HG02623 (cell line): ENCODE measurements at regions not wholly inside any gene's neighbourhood (a gene's known extent, or its start where the extent isn't known, plus 50 kb on each side); places are given as distances from the start of the nearest gene placed in this dataset.
A peak's percentile ranks its signal among the peaks of the same experiment; 100 is the strongest.
"Not testable (repeated sequence)": the region's sequence is repeated elsewhere in the genome, so short reads cannot be mapped to it uniquely, and the experiment has no call there.

Experiments used
- ATAC-seq: cut with Tn5 transposase; IDR thresholded peaks from one replicate; pipeline ENCODE4 v1.9.1; 2021; ENCODE audit warnings: moderate library complexity; ENCODE audit not compliant: unreplicated experiment

GRCh38 chr12:125353002-125353401 is 287.8 kb downstream of the AACS start:
- ATAC-seq: not testable (repeated sequence)

DNA sequence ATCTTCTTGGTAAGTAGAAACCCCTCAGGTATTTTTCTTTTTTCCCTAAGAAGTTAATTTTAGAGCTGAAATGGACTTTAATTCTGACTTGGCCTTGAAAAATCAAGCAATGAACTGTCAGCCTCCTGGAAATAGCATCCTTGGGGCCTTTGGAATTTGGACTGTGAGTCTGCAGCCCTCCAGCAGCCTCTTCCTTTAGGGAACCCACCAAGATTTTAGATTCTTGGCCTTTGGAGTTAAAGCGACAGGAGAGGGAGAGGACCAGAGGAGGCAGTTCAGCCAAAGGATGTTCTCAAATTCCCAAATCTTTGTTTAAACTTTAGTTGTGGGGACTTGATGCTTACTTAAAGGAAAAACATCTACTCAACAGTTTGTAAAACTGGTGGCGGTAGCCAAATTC is 288.6 kb downstream of the AACS start:
- no peak for ATAC-seq

DNA sequence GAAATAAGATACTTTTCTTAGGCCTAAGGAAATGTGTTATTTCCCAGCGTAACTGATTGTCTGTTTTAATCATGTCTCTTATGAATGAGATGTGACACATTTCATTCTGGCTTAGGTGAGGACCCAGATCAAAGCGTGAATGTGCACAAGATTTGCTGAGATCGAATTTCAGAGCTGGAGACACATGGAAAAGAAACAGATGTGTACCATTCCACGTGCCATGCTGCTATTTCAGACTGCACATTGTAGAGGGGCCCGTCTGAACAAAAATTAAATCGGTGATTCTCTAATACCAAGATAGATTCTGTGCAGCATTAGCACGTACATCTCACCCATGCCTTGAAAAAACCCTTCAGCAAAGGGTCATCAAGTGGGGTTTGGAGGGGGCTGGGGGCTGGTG is 290.4 kb downstream of the AACS start:
- ATAC-seq: no peak

GRCh38 chr12:125356111-125356510 is 290.9 kb downstream of the AACS start:
- ATAC-seq: no peak

DNA sequence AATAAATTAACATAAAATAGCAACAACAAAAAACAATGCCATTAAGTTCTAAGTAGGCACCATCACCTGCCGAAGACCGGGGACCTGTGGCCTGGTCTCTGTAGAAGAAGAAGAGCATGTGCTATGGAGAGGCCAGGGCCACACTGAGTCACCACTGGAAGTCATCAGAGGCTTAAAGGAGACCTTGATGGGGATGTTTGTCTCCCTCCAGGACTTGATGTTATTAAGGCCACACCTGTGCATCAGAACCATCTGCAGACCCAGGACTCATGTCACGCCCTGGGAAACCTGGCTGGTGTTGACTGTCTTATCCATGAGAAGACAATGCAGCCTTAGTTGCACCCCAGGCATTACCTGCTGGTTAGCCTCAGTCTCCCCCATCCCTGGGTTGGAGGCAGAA is 292.3 kb downstream of the AACS start:
- no peak for ATAC-seq

DNA sequence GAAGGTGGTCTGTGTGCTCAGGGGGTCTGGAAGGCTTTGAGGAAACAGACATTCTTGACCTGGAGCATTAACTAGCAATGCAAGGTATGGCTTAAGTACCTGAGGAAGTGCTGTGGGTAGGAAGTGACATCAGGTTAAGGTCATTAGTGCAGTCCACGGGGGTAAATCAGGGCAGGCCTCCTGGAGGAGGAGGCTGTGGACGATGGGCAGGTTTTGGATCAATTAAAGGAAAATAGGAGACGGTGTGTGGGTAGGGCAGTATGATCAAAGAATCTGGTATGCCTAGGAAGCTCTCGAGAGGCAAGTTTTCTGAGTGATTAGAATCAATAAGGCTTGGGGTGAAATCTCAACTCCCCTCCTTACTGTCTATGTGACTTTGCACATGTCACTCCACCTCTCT is 295.3 kb downstream of the AACS start:
- ATAC-seq: no peak

- ATAC-seq: no peak
Measured at GRCh38 chr12:125371033-125371432, 305.8 kb downstream of the AACS start.

- ATAC-seq: no peak
Measured at GRCh38 chr12:125372085-125372484, 306.9 kb downstream of the AACS start.

GRCh38 chr12:125373375-125373774 is 308.1 kb downstream of the AACS start:
- no peak for ATAC-seq

GRCh38 chr12:125376422-125376821 is 311.2 kb downstream of the AACS start:
- ATAC-seq: no peak

DNA sequence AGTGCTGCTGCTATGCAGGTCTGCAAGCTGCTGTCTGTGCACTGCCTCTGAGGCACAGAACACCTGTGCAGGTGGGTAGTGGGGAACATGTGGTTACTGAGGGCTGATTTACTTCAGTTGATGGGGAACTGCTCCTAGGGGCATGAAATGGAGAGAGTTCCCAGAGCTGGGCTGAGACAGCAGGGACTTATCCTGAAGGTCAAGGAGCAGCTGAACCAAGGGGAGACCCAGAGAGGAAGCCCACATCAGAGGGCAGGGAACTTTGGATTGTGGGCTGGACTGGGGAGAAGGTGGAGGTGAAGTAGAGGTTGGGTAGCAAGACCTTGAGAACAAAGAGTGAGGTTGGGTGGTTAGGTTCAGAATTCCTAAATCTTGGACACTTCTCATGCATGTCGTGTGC is 311.9 kb downstream of the AACS start:
- no peak for ATAC-seq

DNA sequence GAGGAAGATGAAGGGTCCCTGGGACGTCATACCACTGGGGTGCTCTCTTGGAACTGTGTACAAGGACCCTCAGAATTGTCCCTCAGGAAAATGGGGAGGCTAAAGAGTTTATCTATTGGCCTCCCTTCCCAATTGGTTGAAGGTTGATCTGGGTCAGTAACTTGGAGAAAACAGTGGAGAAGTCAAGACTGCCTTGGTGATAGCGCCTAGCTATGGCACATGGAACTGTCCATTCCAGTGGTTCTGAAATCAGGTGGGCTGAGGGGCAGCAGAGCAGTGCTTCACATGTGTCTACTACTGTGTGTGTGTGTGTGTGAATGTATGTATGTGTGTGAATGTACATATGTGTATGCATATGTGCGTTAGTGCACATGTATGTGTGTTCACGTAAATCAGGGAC is 316.1 kb downstream of the AACS start:
- no peak for ATAC-seq

GRCh38 chr12:125382926-125383325 is 317.7 kb downstream of the AACS start:
- no peak for ATAC-seq

DNA sequence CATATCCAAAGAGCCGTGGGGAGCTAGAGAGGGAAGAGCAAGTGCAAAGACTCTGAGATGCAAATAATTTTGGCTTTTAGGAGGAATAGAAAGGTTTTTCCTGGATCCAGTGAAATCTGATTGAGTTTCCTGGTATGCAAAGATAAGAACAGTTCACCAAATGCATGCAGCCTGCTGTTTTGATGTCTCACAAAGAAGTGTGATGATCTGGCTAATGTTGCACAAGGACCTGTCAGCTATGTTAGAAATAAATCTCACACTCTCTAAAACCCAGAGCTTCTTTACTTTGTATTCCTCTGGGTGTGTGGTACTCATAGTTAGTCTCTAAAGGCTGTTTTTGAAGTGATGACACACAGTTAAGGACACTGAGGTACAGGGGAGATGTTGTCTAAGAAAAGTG is 321.4 kb downstream of the AACS start:
- ATAC-seq: no peak

DNA sequence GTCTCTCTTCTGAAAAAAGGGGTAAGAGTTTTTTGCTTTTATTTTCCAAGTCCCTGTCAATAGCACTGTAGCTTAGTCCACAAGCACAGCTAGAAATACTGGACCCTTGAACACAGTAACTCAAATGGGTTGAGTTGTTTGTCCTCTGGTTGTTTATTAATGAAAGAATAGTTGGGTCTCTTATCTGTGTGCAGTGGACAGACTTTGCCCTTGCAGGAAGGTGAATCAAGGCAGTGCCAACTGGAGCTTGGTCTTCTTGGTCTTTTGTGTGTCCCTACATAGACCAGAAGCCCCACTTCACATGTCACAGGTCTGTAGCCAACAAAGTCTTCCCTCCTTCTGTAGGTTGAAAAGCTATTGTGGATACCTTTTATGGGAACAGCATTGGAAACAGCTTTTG is 322.0 kb downstream of the AACS start:
- ATAC-seq: no peak

DNA sequence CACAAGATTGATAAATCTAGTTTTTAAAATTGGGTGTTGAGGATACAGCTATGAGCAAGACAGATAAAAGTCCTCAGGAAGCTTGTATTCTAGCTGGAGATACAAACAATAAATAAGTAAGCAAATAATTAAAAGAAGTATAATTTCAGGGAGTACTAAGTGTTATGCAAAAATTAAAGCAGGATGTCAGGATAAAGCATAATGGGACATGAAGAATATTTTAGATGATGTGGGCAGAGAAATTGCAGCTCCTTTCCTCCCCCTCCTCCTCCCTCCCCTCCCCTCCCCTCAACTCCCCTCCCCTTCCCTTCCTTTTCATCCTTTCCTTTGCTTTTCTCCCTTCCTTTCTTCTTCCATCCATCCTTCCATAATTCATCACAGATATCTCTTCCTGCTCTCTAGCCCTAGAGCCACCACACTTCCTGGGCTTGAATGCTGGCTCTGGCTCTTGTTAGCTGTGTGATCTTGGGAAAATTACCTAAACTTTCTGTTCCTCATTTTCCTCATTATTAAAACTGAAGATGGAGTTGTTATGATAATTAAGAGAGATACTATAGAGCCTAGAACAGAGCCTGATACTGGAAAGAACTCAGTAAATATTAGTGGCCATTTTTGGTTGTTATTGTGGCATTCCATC is 323.9 kb downstream of the AACS start:
- no peak for ATAC-seq

DNA sequence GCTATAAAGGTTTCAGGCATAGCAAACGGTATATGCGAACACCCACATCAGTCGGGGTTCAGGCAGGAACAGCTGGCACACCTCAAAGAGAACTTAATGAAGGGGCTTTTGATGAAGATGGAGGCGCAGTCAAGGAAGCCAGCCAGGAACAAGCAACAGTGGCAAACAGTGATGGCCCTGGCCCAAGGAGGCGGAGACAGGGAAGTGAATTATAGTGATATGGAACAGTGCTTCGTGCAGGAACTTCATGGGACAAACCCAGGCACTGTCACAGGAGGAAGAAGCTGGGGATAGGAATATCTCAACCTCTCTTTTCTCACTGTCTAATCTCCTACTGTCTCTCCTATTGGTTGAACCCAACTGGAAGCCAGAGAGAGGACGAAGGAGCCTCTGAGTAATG is 328.3 kb downstream of the AACS start:
- ATAC-seq: no peak

DNA sequence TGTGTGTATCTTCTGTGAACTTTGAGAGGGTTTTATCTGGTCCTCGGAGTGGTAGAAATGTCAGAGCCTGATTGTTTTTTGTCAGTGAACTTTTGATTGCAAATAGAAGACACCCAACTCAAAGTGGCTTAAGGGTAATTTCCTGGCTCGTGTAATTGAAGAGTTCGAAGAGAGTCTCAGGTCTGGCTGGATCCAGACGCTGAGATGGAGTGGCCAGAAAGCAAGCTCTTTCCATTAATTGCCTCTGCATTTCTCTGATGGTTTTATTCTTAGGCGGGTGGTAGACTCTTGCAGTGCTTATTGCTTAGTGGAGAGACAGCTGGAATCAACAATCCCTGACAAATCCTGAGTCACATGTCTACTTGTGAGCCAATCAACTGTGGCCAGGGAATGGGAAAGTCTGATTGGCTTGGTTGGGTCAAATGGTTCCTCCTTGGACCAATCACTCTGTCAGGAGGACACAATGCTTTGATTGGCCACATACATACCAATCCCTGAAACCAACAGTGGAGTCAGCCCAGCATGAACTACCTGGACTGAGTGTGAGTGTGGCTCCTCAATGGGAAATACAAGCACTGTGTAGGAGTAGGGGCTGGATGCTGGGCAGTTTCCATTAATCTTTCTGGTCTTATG is 330.5 kb downstream of the AACS start:
- ATAC-seq: no peak

DNA sequence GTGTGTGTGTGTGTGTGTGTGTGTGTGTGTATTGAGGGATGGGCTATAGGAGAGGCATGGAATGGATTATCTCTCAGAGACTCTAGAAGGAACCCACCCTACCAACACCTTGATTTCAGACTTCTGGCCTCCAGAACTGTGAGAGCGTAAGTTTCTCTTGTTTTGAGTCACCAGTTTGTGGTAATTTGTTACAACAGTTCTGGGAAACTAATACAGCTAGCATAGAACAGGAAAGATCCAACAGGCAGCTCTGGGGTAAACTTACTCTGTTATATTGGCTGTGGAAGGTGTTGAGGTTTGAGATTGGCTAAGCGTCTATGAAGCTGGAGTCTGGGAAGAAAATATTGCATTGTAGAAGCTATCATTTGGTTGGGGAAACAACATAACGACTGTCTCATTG is 334.3 kb downstream of the AACS start:
- no peak for ATAC-seq

DNA sequence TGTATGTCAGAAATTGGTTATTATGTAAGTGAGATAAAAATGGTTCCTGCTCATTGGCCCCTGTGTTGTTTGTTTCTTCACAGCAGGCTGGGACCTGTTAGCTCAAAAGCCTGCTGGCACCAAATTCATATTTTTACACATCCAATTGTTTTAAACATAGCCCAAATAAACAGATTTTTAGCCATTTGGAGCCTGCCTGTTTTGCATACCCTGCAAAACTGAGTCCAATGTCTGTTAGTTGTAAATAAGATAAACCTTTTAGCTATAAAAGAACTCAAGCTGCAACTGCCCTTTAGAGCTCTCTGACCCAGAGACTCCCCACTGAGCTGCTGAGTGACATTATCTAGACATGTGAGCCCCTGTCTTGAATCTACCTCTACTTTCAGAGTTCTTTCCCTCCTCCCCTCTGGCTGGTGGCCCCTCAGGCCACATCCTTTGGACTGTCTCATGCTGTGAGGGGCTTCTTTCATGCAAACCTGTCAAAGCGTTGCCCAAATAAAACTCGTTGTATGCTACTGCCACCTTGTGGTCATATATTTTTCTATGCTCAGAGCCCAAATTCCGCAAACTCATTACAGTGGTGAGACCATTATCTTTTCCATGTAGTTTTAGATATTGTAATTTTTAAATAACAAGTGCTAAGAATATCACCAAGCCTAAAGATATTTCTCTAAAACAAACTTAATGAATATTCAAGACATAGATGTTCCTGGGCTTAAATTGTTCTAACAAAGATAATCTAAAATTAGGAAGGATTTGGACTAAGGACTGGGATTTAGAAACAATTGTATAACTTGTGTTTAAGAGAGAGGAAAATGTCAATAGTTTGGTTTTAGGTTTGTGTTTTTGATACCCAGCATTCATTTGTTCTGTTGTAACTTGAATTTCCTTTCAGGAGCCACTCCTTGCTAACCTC is 337.9 kb downstream of the AACS start:
- no peak for ATAC-seq

DNA sequence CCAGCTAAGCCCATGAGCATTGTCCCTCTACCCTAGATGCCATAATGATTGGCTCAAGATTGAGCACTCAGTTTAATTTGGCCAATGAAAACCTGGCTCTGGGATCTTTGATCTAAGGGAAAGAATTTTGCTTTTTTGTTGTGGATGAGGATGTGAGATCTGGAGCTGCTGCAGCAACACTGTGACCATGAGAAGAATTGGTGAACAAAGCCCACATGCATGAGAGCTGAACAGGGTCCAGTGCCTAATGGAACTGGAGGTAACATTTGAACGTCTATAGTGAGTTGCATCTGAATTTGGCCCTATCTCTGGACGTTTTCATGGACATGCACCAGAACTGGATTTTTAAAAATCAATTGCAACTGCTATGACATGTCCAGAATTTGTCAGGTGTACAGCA is 338.6 kb downstream of the AACS start:
- ATAC-seq: no peak

DNA sequence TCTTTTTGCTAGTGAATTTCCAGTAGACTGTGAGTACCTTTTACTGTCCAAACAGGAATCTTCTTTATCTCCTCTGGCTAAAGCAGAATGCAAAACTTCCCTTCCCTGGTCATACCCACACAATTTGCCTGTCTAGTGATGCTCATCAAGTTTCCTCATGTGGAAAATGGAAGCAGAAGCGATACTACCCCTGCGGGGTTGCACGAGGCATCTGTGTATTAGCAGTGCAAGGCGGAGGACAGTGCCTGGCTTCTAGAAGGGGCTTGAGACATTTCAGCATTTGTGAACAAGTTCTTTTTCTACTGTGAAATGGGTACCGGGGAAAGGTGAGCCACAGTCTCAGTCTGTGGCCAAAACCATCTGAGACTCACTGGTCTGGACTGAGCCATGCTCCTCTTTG is 340.9 kb downstream of the AACS start:
- peak; percentile 90 for ATAC-seq
